ENCODE measurements at regions not wholly inside any gene's neighbourhood (a gene's known extent, or its start where the extent isn't known, plus 50 kb on each side); places are given as distances from the start of the nearest gene placed in this dataset.
"Not testable (repeated sequence)": the region's sequence is repeated elsewhere in the genome, so short reads cannot be mapped to it uniquely, and the experiment has no call there.

- not testable (repeated sequence) for TF ChIP-seq CTCF, POLR2A, EP300 (IDR thresholded peaks at IDR 0.05)
Observed at GRCh38 chr2:91686046-91686445, 2994.6 kb downstream of the RPIA start.
